Hippocampal formation (tissue), 2 donors: ENCODE measurements at regions not wholly inside any gene's neighbourhood (a gene's known extent, or its start where the extent isn't known, plus 50 kb on each side); places are given as distances from the start of the nearest gene placed in this dataset.

ENCODE experiments used
- DNase-seq, 2 donors: peaks; one replicate each; lab custom pipeline; 2025; lab: John Stamatoyannopoulos, UW

GRCh38 chr10:105549731-105550130 lies 908.6 kb downstream of the SORCS3 start:
- no peak for DNase-seq

- no peak for DNase-seq
Measured at GRCh38 chr10:105545101-105545500, 904.0 kb downstream of the SORCS3 start.

GRCh38 chr10:105540381-105540780 lies 899.3 kb downstream of the SORCS3 start:
- no peak for DNase-seq

GRCh38 chr10:105538874-105539273 lies 897.8 kb downstream of the SORCS3 start:
- no peak for DNase-seq

GRCh38 chr10:105535478-105535877 lies 894.4 kb downstream of the SORCS3 start:
- DNase-seq, result no peak

- DNase-seq, result no peak
Measured at GRCh38 chr10:105534086-105534485, 893.0 kb downstream of the SORCS3 start.

GRCh38 chr10:105516511-105516910 lies 875.4 kb downstream of the SORCS3 start:
- no peak for DNase-seq

- no peak for DNase-seq
Measured at GRCh38 chr10:105514106-105514505, 873.0 kb downstream of the SORCS3 start.

GRCh38 chr10:105509517-105509916 lies 868.4 kb downstream of the SORCS3 start:
- DNase-seq, result no peak

- DNase-seq, result no peak
Measured at GRCh38 chr10:105506262-105506661, 865.2 kb downstream of the SORCS3 start.

- no peak for DNase-seq
Measured at GRCh38 chr10:105503714-105504113, 862.6 kb downstream of the SORCS3 start.

- DNase-seq, result no peak
Measured at GRCh38 chr10:105502058-105502457, 861.0 kb downstream of the SORCS3 start.

- no peak for DNase-seq
Measured at GRCh38 chr10:105494944-105495343, 853.9 kb downstream of the SORCS3 start.

GRCh38 chr10:105494303-105494702 lies 853.2 kb downstream of the SORCS3 start:
- no peak for DNase-seq

GRCh38 chr10:105473170-105473569 lies 832.1 kb downstream of the SORCS3 start:
- no peak for DNase-seq

- no peak for DNase-seq
Measured at GRCh38 chr10:105468759-105469158, 827.7 kb downstream of the SORCS3 start.

- no peak for DNase-seq
Measured at GRCh38 chr10:105466521-105466920, 825.4 kb downstream of the SORCS3 start.

GRCh38 chr10:105434970-105435369 lies 793.9 kb downstream of the SORCS3 start:
- DNase-seq, result no peak

- no peak for DNase-seq
Measured at GRCh38 chr10:105413997-105414396, 772.9 kb downstream of the SORCS3 start.

- no peak for DNase-seq
Measured at GRCh38 chr10:105409370-105409769, 768.3 kb downstream of the SORCS3 start.

- DNase-seq, result no peak
Measured at GRCh38 chr10:105406488-105406887, 765.4 kb downstream of the SORCS3 start.

- no peak for DNase-seq
Measured at GRCh38 chr10:105398202-105398601, 757.1 kb downstream of the SORCS3 start.

- DNase-seq, result no peak
Measured at GRCh38 chr10:105391670-105392351, 750.7 kb downstream of the SORCS3 start.

GRCh38 chr10:105387971-105388370 lies 746.9 kb downstream of the SORCS3 start:
- DNase-seq, result no peak
